RWPE2 (cell line): ENCODE measurements at regions not wholly inside any gene's neighbourhood (a gene's known extent, or its start where the extent isn't known, plus 50 kb on each side); places are given as distances from the start of the nearest gene placed in this dataset.

ENCODE experiments used
- ATAC-seq: fragments of 200-7000 bp; cut with Tn5 transposase; 3 replicates; pipeline ENCODE4 v1.9.1; 2021; ENCODE audit warnings: low read depth
- DNase-seq: peaks from one replicate; pipeline ENCODE4 v3.0.0-alpha.2; 2020; ENCODE audit warnings: low spot score
- H3K27ac ChIP-seq: fragments of 450-650 bp; 2 replicates; pipeline ENCODE4 v1.5.1; 2017; ENCODE audit warnings: mild to moderate bottlenecking; ENCODE audit not compliant: poor library complexity, severe bottlenecking
- H3K27me3 ChIP-seq: fragments of 250-450 bp; sonication (Bioruptor Pico); 2 replicates; pipeline ENCODE4 v1.5.1; 2021; ENCODE audit warnings: mild to moderate bottlenecking, moderate library complexity; ENCODE audit not compliant: insufficient read depth, poor library complexity, severe bottlenecking
- H3K36me3 ChIP-seq: fragments of 250-450 bp; sonication (Bioruptor Pico); 2 replicates; pipeline ENCODE4 v1.5.1; 2020; ENCODE audit warnings: low read depth, mild to moderate bottlenecking, moderate library complexity
- H3K4me1 ChIP-seq: fragments of 250-450 bp; sonication (Bioruptor Pico); 2 replicates; pipeline ENCODE4 v1.5.1; 2021; ENCODE audit warnings: mild to moderate bottlenecking, moderate library complexity; ENCODE audit not compliant: insufficient read depth, poor library complexity, severe bottlenecking
- H3K4me3 ChIP-seq: fragments of 250-450 bp; sonication (Bioruptor Pico); 2 replicates; pipeline ENCODE4 v1.5.1; 2021; ENCODE audit warnings: mild to moderate bottlenecking, moderate library complexity; ENCODE audit not compliant: severe bottlenecking
- H3K9me3 ChIP-seq: fragments of 250-450 bp; sonication (Bioruptor Pico); 2 replicates; pipeline ENCODE4 v1.5.1; 2021; ENCODE audit warnings: mild to moderate bottlenecking, moderate library complexity; ENCODE audit not compliant: severe bottlenecking
- TF ChIP-seq, protein P1 (sequence below): fragments of 450-650 bp; IDR thresholded peaks from one replicate; pipeline ENCODE4 v1.5.1; 2017; ENCODE audit warnings: mild to moderate bottlenecking, moderate library complexity; ENCODE audit not compliant: poor library complexity, severe bottlenecking

DNA sequence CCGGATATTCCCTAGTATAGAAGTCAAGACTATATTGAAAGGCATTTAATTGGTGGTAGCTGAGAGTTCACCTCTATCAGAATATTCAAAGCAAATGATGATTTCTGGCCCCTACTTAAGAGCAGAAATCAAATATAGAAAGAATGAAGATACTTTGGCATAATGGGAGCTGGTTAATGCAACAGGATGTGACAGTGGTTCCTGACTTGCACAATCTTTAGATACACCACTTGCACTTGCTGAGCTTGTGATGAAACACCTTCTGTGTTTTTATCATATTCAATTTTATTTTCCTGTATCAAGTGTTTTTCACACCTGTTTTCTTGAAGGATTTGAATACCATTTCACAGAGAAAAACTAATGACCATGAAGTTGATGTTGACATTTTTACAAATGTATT is 124.1 kb upstream of the CDH19 start:
- Histone ChIP-seq H3K27ac (no peak overlapping the region), H3K4me1 (no peaks in the 10 kb centered on the region), H3K4me3 (no peak overlapping the region), H3K36me3 (no peaks in the 10 kb centered on the region), H3K9me3 (no peaks in the 10 kb centered on the region), H3K27me3 (no peaks in the 10 kb centered on the region)
- TF ChIP-seq, protein P1, sequence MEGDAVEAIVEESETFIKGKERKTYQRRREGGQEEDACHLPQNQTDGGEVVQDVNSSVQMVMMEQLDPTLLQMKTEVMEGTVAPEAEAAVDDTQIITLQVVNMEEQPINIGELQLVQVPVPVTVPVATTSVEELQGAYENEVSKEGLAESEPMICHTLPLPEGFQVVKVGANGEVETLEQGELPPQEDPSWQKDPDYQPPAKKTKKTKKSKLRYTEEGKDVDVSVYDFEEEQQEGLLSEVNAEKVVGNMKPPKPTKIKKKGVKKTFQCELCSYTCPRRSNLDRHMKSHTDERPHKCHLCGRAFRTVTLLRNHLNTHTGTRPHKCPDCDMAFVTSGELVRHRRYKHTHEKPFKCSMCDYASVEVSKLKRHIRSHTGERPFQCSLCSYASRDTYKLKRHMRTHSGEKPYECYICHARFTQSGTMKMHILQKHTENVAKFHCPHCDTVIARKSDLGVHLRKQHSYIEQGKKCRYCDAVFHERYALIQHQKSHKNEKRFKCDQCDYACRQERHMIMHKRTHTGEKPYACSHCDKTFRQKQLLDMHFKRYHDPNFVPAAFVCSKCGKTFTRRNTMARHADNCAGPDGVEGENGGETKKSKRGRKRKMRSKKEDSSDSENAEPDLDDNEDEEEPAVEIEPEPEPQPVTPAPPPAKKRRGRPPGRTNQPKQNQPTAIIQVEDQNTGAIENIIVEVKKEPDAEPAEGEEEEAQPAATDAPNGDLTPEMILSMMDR, result no peak
- DNase-seq, result no peak
- no peak for ATAC-seq

DNA sequence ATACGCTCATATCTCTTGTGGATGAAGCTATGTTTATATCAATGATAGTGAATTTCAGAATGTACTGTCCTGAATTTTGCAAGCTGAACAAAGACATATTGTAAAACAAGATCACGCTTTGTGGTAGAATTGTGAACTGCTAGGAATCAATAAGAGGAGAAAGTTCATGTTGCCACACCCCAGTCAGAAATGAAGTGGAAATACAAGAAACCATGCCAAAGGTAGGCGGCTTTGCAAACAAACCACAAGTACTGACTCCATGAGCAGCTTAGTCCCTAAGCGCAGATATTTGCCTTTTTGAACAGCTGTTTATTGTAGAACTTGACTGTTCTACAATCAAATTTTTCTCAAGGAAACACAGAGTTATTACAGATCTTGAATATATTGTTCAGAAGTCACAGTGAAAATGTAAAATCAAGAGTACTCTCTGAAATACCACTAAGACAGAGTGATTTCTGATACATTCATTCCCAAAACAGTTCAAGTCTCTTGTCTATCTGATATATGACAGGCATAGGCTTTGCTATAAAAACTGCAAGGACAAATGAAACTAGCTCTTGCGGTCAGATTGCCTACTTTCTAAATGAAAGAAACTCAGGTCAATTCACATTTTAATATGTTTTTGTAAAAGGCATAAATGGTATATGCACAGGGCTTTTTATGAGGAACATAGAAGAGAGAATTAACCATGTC is 120.9 kb upstream of the CDH19 start:
- TF ChIP-seq, protein P1, result no peak
- no peak overlapping the region for H3K27ac ChIP-seq
- H3K36me3 ChIP-seq, result no peaks in the 10 kb centered on the region
- DNase-seq (no peak), ATAC-seq (peak; percentile 29; the same call in 1 of the 3 replicates)
- no peaks in the 10 kb centered on the region for H3K4me1 ChIP-seq
- no peaks in the 10 kb centered on the region for H3K27me3 ChIP-seq
- H3K4me3 ChIP-seq, result no peak overlapping the region
- no peaks in the 10 kb centered on the region for H3K9me3 ChIP-seq

DNA sequence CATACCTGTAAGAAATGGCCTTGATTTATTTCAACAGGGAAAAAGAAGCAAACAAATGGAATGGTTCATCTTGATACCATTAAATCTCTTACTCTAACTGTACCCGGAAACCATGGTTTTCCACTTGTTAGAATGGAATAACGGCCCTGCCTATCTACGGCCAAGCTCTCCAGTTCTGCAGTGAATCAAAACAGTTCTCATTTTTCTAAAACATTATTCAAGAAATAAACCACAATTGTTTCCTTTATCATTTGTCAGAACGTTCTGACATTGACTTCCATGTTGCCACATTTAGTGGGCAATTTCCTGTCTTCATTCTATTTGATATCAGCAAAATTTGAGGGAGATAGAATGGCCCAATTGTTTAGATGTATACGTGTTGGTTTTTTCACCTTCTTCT is 118.8 kb upstream of the CDH19 start:
- TF ChIP-seq, protein P1, result no peak
- no peak for ATAC-seq

DNA sequence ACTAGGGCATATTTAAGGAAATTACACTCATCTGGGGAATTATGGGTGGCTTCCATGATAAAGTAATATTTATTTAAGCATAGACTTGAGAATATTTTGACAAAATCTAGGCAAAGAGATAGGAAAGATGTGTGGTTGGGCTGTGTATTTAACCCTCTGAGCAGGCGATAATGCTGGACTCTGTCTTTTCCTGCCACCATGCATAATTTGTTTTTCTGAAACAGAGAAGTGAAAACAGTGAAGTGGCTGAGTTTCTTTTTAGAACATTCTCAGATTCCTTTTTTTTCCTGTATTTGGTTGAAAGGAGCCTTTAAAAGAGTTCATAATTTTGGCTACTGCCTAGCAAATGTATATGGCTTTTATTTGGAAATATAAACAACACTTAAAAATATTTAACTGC is 104.8 kb upstream of the CDH19 start:
- Histone ChIP-seq H3K36me3 (no peaks in the 10 kb centered on the region), H3K27ac (no peak overlapping the region), H3K4me3 (no peak overlapping the region), H3K4me1 (no peaks in the 10 kb centered on the region), H3K9me3 (no peaks in the 10 kb centered on the region), H3K27me3 (no peaks in the 10 kb centered on the region)
- DNase-seq, result no peak
- TF ChIP-seq, protein P1, result no peak
- ATAC-seq, result no peak

More for the DNA sequence above, 118.8 kb upstream of the CDH19 start:
- DNase-seq, result no peak
- Histone ChIP-seq H3K27ac (no peak overlapping the region), H3K4me3 (no peak overlapping the region), H3K27me3 (no peaks in the 10 kb centered on the region), H3K36me3 (no peaks in the 10 kb centered on the region), H3K9me3 (no peaks in the 10 kb centered on the region), H3K4me1 (no peaks in the 10 kb centered on the region)

DNA sequence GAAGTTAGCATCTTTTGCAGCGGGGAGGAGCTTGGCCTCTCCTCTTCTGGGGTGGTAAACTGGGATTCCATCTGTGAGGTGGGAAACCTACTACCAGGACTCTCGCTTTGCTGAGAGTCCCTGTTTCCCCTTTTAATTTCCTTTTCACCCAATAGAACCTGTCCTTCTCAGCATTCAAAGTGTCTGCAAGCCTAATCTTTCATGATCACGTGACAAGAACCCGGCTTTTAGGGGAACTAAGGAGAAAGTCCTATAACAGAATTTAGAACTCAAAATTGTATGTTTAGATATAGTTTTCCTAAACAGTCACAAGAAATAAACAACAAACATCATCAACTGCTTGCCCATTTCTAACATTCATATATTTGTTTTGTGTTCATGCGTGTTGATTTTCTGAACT is 103.6 kb upstream of the CDH19 start:
- TF ChIP-seq, protein P1, result no peak
- H3K36me3 ChIP-seq, result no peaks in the 10 kb centered on the region

More for the DNA sequence above, 103.6 kb upstream of the CDH19 start:
- peaks cover 4% of the 10 kb centered on the region for H3K27me3 ChIP-seq
- DNase-seq (no peak), ATAC-seq (no peak)
- H3K27ac ChIP-seq, result no peak overlapping the region
- H3K4me3 ChIP-seq, result no peak overlapping the region
- no peaks in the 10 kb centered on the region for H3K9me3 ChIP-seq
- H3K4me1 ChIP-seq, result no peaks in the 10 kb centered on the region
